ENCODE measurements at regions not wholly inside any gene's neighbourhood (a gene's known extent, or its start where the extent isn't known, plus 50 kb on each side); places are given as distances from the start of the nearest gene placed in this dataset.

GRCh38 chr16:79865918-79866317, 265.4 kb upstream of the MAF start:
- no peaks in the 10 kb centered on the region for H3K27me3 Mint-ChIP-seq
- H3K9me3 Mint-ChIP-seq = no peaks in the 10 kb centered on the region
- intact Hi-C loops (cut with micrococcal nuclease) = no loop called here
- H3K4me3 Mint-ChIP-seq = no peak overlapping the region
- H3K4me1 Mint-ChIP-seq (ENCODE audit: low read depth) = no peaks in the 10 kb centered on the region
- H3K27ac Mint-ChIP-seq = no peak overlapping the region
- H3K36me3 Mint-ChIP-seq (ENCODE audit: low read depth) = no peaks in the 10 kb centered on the region

GRCh38 chr16:79864781-79865391, 264.3 kb upstream of the MAF start:
- Mint-ChIP-seq H3K9me3 (no peaks in the 10 kb centered on the region), H3K4me3 (no peak overlapping the region), H3K27ac (no peak overlapping the region), H3K4me1 (ENCODE audit: low read depth) (no peaks in the 10 kb centered on the region), H3K36me3 (ENCODE audit: low read depth) (no peaks in the 10 kb centered on the region), H3K27me3 (no peaks in the 10 kb centered on the region)
- intact Hi-C loops (cut with micrococcal nuclease) = no loop called here

- no peak overlapping the region for H3K27ac Mint-ChIP-seq
- H3K9me3 Mint-ChIP-seq = no peaks in the 10 kb centered on the region
- H3K36me3 Mint-ChIP-seq (ENCODE audit: low read depth) = no peaks in the 10 kb centered on the region
- H3K27me3 Mint-ChIP-seq = no peaks in the 10 kb centered on the region
- H3K4me3 Mint-ChIP-seq = no peak overlapping the region
- intact Hi-C loops (cut with micrococcal nuclease) = no loop called here
- no peaks in the 10 kb centered on the region for H3K4me1 Mint-ChIP-seq (ENCODE audit: low read depth)
Measured at GRCh38 chr16:79864032-79864780, 263.7 kb upstream of the MAF start.

- Mint-ChIP-seq H3K27ac (no peak overlapping the region), H3K4me3 (no peak overlapping the region), H3K27me3 (no peaks in the 10 kb centered on the region), H3K4me1 (ENCODE audit: low read depth) (no peaks in the 10 kb centered on the region), H3K36me3 (ENCODE audit: low read depth) (no peaks in the 10 kb centered on the region), H3K9me3 (no peaks in the 10 kb centered on the region)
- intact Hi-C loops (cut with micrococcal nuclease) = no loop called here
Measured at GRCh38 chr16:79863128-79864031, 262.8 kb upstream of the MAF start.

- Mint-ChIP-seq H3K36me3 (ENCODE audit: low read depth) (no peaks in the 10 kb centered on the region), H3K27ac (no peak overlapping the region), H3K27me3 (no peaks in the 10 kb centered on the region), H3K9me3 (no peaks in the 10 kb centered on the region), H3K4me1 (ENCODE audit: low read depth) (no peaks in the 10 kb centered on the region), H3K4me3 (no peak overlapping the region)
- intact Hi-C loops (cut with micrococcal nuclease) = no loop called here
Measured at GRCh38 chr16:79862601-79863000, 262.1 kb upstream of the MAF start.

- intact Hi-C loops (cut with micrococcal nuclease) = no loop called here
- Mint-ChIP-seq H3K9me3 (peaks cover 31% of the 10 kb centered on the region), H3K4me1 (ENCODE audit: low read depth) (no peaks in the 10 kb centered on the region), H3K4me3 (no peak overlapping the region), H3K27ac (no peak overlapping the region), H3K36me3 (ENCODE audit: low read depth) (no peaks in the 10 kb centered on the region), H3K27me3 (no peaks in the 10 kb centered on the region)
Measured at GRCh38 chr16:79856581-79856980, 256.0 kb upstream of the MAF start.

GRCh38 chr16:79850348-79850747, 249.8 kb upstream of the MAF start:
- Mint-ChIP-seq H3K27ac (no peak overlapping the region), H3K9me3 (peaks cover 18% of the 10 kb centered on the region), H3K27me3 (no peaks in the 10 kb centered on the region), H3K4me1 (ENCODE audit: low read depth) (no peaks in the 10 kb centered on the region), H3K36me3 (ENCODE audit: low read depth) (no peaks in the 10 kb centered on the region), H3K4me3 (no peak overlapping the region)
- intact Hi-C loops (cut with micrococcal nuclease) = no loop called here

- intact Hi-C loops (cut with micrococcal nuclease) = no loop called here
Measured at GRCh38 chr16:79849119-79849518, 248.6 kb upstream of the MAF start.

GRCh38 chr16:79848719-79849118, 248.2 kb upstream of the MAF start:
- intact Hi-C loops (cut with micrococcal nuclease) = no loop called here

More at GRCh38 chr16:79849119-79849518, 248.6 kb upstream of the MAF start:
- H3K36me3 Mint-ChIP-seq (ENCODE audit: low read depth) = no peaks in the 10 kb centered on the region
- H3K27me3 Mint-ChIP-seq = no peaks in the 10 kb centered on the region
- H3K4me3 Mint-ChIP-seq = no peak overlapping the region
- no peak overlapping the region for H3K27ac Mint-ChIP-seq
- H3K9me3 Mint-ChIP-seq = peaks cover 5% of the 10 kb centered on the region
- no peaks in the 10 kb centered on the region for H3K4me1 Mint-ChIP-seq (ENCODE audit: low read depth)

GRCh38 chr16:79847569-79847968, 247.0 kb upstream of the MAF start:
- no peaks in the 10 kb centered on the region for H3K27me3 Mint-ChIP-seq
- no peak overlapping the region for H3K27ac Mint-ChIP-seq
- H3K4me1 Mint-ChIP-seq (ENCODE audit: low read depth) = no peaks in the 10 kb centered on the region
- H3K36me3 Mint-ChIP-seq (ENCODE audit: low read depth) = no peaks in the 10 kb centered on the region
- H3K4me3 Mint-ChIP-seq = no peak overlapping the region
- H3K9me3 Mint-ChIP-seq = no peaks in the 10 kb centered on the region
- intact Hi-C loops (cut with micrococcal nuclease) = no loop called here

More at GRCh38 chr16:79848719-79849118, 248.2 kb upstream of the MAF start:
- Mint-ChIP-seq H3K9me3 (peaks cover 1% of the 10 kb centered on the region), H3K4me1 (ENCODE audit: low read depth) (no peaks in the 10 kb centered on the region), H3K27me3 (no peaks in the 10 kb centered on the region), H3K27ac (no peak overlapping the region), H3K4me3 (no peak overlapping the region), H3K36me3 (ENCODE audit: low read depth) (no peaks in the 10 kb centered on the region)

- H3K27ac Mint-ChIP-seq = no peak overlapping the region
- H3K4me3 Mint-ChIP-seq = no peak overlapping the region
- no peaks in the 10 kb centered on the region for H3K27me3 Mint-ChIP-seq
- no peaks in the 10 kb centered on the region for H3K36me3 Mint-ChIP-seq (ENCODE audit: low read depth)
- H3K4me1 Mint-ChIP-seq (ENCODE audit: low read depth) = no peaks in the 10 kb centered on the region
- intact Hi-C loops (cut with micrococcal nuclease) = no loop called here
- no peaks in the 10 kb centered on the region for H3K9me3 Mint-ChIP-seq
Measured at GRCh38 chr16:79847101-79847500, 246.6 kb upstream of the MAF start.

GRCh38 chr16:79845734-79846135, 245.2 kb upstream of the MAF start:
- H3K4me1 Mint-ChIP-seq (ENCODE audit: low read depth) = no peaks in the 10 kb centered on the region
- H3K36me3 Mint-ChIP-seq (ENCODE audit: low read depth) = no peaks in the 10 kb centered on the region
- no peak overlapping the region for H3K4me3 Mint-ChIP-seq
- H3K27ac Mint-ChIP-seq = no peak overlapping the region
- no peaks in the 10 kb centered on the region for H3K9me3 Mint-ChIP-seq
- intact Hi-C loops (cut with micrococcal nuclease) = no loop called here
- H3K27me3 Mint-ChIP-seq = no peaks in the 10 kb centered on the region

GRCh38 chr16:79845033-79845733, 244.6 kb upstream of the MAF start:
- no peak overlapping the region for H3K27ac Mint-ChIP-seq
- no peak overlapping the region for H3K4me3 Mint-ChIP-seq
- H3K9me3 Mint-ChIP-seq = no peaks in the 10 kb centered on the region
- H3K27me3 Mint-ChIP-seq = no peaks in the 10 kb centered on the region
- intact Hi-C loops (cut with micrococcal nuclease) = no loop called here
- no peaks in the 10 kb centered on the region for H3K4me1 Mint-ChIP-seq (ENCODE audit: low read depth)
- H3K36me3 Mint-ChIP-seq (ENCODE audit: low read depth) = no peaks in the 10 kb centered on the region

- Mint-ChIP-seq H3K27me3 (no peaks in the 10 kb centered on the region), H3K9me3 (no peaks in the 10 kb centered on the region), H3K36me3 (ENCODE audit: low read depth) (no peaks in the 10 kb centered on the region), H3K27ac (no peak overlapping the region), H3K4me3 (no peak overlapping the region), H3K4me1 (ENCODE audit: low read depth) (no peaks in the 10 kb centered on the region)
- intact Hi-C loops (cut with micrococcal nuclease) = no loop called here
Measured at GRCh38 chr16:79844603-79845002, 244.1 kb upstream of the MAF start.

Measured in dendritic cell treated with granulocyte-macrophage colony-stimulating factor and Interleukin-4, amounts not matched to agents 40 ng/mL and 50 ng/mL, for 4 days (primary cell).